Right lung (tissue), 2 donors: ENCODE measurements at regions not wholly inside any gene's neighbourhood (a gene's known extent, or its start where the extent isn't known, plus 50 kb on each side); places are given as distances from the start of the nearest gene placed in this dataset.
A peak's percentile ranks its signal among the peaks of the same experiment; 100 is the strongest.
"Not testable (repeated sequence)": the region's sequence is repeated elsewhere in the genome, so short reads cannot be mapped to it uniquely, and the experiment has no call there.

ENCODE experiments used
- DNase-seq, 2 donors: peaks; one replicate each; pipeline ENCODE4 v3.0.0-alpha.2; 2013

GRCh38 chr3:74134831-74135230 lies 479.6 kb downstream of the CNTN3 start:
- no peak for DNase-seq

GRCh38 chr3:74131546-74132328 lies 482.7 kb downstream of the CNTN3 start:
- DNase-seq: not testable (repeated sequence)

GRCh38 chr3:74129611-74130010 lies 484.8 kb downstream of the CNTN3 start:
- no peak for DNase-seq

- DNase-seq: no peak
Observed at GRCh38 chr3:74129056-74129455, 485.4 kb downstream of the CNTN3 start.

- DNase-seq: no peak
Observed at GRCh38 chr3:74127256-74127655, 487.2 kb downstream of the CNTN3 start.

GRCh38 chr3:74124782-74125181 lies 489.7 kb downstream of the CNTN3 start:
- DNase-seq: no peak

GRCh38 chr3:74122281-74122680 lies 492.2 kb downstream of the CNTN3 start:
- DNase-seq: no peak

- DNase-seq: no peak
Observed at GRCh38 chr3:74121761-74122160, 492.7 kb downstream of the CNTN3 start.

- DNase-seq: no peak
Observed at GRCh38 chr3:74119221-74119620, 494.5 kb upstream of the PDZRN3 start.

GRCh38 chr3:74115906-74116305 lies 491.2 kb upstream of the PDZRN3 start:
- DNase-seq: no peak

- no peak for DNase-seq
Observed at GRCh38 chr3:74107451-74107850, 482.7 kb upstream of the PDZRN3 start.

- peak; percentile 78 to 85 for DNase-seq
Observed at GRCh38 chr3:74106925-74107324, 482.2 kb upstream of the PDZRN3 start.

GRCh38 chr3:74091204-74091603 lies 466.5 kb upstream of the PDZRN3 start:
- DNase-seq: no peak

GRCh38 chr3:74089814-74090213 lies 465.1 kb upstream of the PDZRN3 start:
- DNase-seq: no peak

- peak; percentile 87 to 93 for DNase-seq
Observed at GRCh38 chr3:74080056-74080461, 455.3 kb upstream of the PDZRN3 start.

GRCh38 chr3:74075241-74075640 lies 450.5 kb upstream of the PDZRN3 start:
- peak; percentile 57 to 72 for DNase-seq

- DNase-seq: no peak
Observed at GRCh38 chr3:74074700-74075099, 450.0 kb upstream of the PDZRN3 start.

GRCh38 chr3:74067296-74067695 lies 442.6 kb upstream of the PDZRN3 start:
- DNase-seq: peak; percentile 52 to 53

GRCh38 chr3:74066456-74066855 lies 441.7 kb upstream of the PDZRN3 start:
- DNase-seq: no peak

- DNase-seq: peak; percentile 84 to 86
Observed at GRCh38 chr3:74059923-74060600, 435.3 kb upstream of the PDZRN3 start.

- peak; percentile 67 to 75 for DNase-seq
Observed at GRCh38 chr3:74059301-74059922, 434.7 kb upstream of the PDZRN3 start.

- DNase-seq: no peak
Observed at GRCh38 chr3:74057169-74057568, 432.4 kb upstream of the PDZRN3 start.

- no peak for DNase-seq
Observed at GRCh38 chr3:74055061-74055460, 430.3 kb upstream of the PDZRN3 start.
